HepG2 (cell line): ENCODE measurements at regions not wholly inside any gene's neighbourhood (a gene's known extent, or its start where the extent isn't known, plus 50 kb on each side); places are given as distances from the start of the nearest gene placed in this dataset.

Source experiments
- ATAC-seq: fragments of 200-7000 bp; cut with Tn5 transposase; 3 replicates; pipeline ENCODE4 v1.9.1; 2020; ENCODE audit warnings: mild to moderate bottlenecking, moderate library complexity
- BruUV-seq: library from RNA; stranded (reverse); fragments of 400-500 nt; replicated peaks from 2 replicates; lab custom pipeline; 2021; lab: Mats Ljungman, UMichigan
- CTCF ChIA-PET: fragments of 300-600 bp; formaldehyde crosslinking; extraction: SDS; loops from one replicate; lab custom pipeline; 2021; ENCODE audit warnings: low total read pairs, inconsistent platforms, low intra/inter-chr PET ratio; lab: Yijun Ruan, JAX
- POLR2A ChIA-PET: fragments of 350-600 bp; sonication (Branson Sonifier 250); formaldehyde crosslinking; loops from one replicate; lab custom pipeline; 2020; ENCODE audit warnings: antibody characterized with exemption, inconsistent platforms; lab: Yijun Ruan, JAX
- DNase-seq: peaks from one replicate; pipeline ENCODE4 v3.0.0-alpha.2; 2015; ENCODE audit warnings: low spot score
- FAIRE-seq: peaks from 3 replicates; lab custom pipeline; 2011; peaks lifted over from hg19 to GRCh38; lab: Jason Lieb, UNC
- H2AFZ ChIP-seq: one replicate; pipeline ENCODE4 v1.6.1; 2011; ENCODE audit warnings: low read length, inconsistent platforms
- H3K27ac ChIP-seq: fragments of 300-600 bp; 3 replicates; pipeline ENCODE4 v1.8.0; 2011; ENCODE audit warnings: mixed run types, mild to moderate bottlenecking, mixed read lengths, low read length, inconsistent platforms; ENCODE audit not compliant: insufficient read depth; ENCODE audit errors: extremely low read length
- H3K27me3 ChIP-seq, 2 experiments: fragments of 200-600 bp in 1 of 2; 2 replicates in 1 of 2; 3 replicates in 1 of 2; pipeline versions ENCODE4 v1.6.0 to v1.8.0; 2011; ENCODE audit warnings: low read length in 2 of 2, mild to moderate bottlenecking in 2 of 2, moderate library complexity in 2 of 2, inconsistent platforms in 1 of 2; ENCODE audit not compliant: insufficient read depth in 2 of 2, control insufficient read depth in 1 of 2
- H3K36me3 ChIP-seq, 2 experiments: fragments of 200-600 bp in 1 of 2; replicated peaks in 1 of 2; 2 replicates in 1 of 2; 3 replicates in 1 of 2; pipeline versions ENCODE4 v1.5.1 to v1.8.0; 2011; ENCODE audit warnings: low read length in 2 of 2, inconsistent platforms in 1 of 2; ENCODE audit not compliant: insufficient read depth in 2 of 2, control insufficient read depth in 1 of 2
- H3K4me1 ChIP-seq: 2 replicates; pipeline ENCODE4 v1.5.1; 2012; ENCODE audit warnings: low read length, inconsistent platforms; ENCODE audit not compliant: insufficient read depth
- H3K4me2 ChIP-seq: 2 replicates; pipeline ENCODE4 v1.6.0; 2011; ENCODE audit warnings: low read depth, low read length, inconsistent platforms
- H3K4me3 ChIP-seq, 3 experiments: fragments of 200-600 bp in 1 of 3; sonication (generic), shearing (Covaris generic) in 1 of 3; replicated peaks in 1 of 3; 2 replicates each; pipeline ENCODE4 v1.5.1; 2011 to 2016; ENCODE audit warnings: low read length in 3 of 3, inconsistent platforms in 2 of 3, low read depth in 2 of 3, mild to moderate bottlenecking in 2 of 3, control low read depth in 1 of 3, mixed read lengths in 1 of 3; ENCODE audit not compliant: insufficient read depth in 1 of 3
- H3K79me2 ChIP-seq: one replicate; pipeline ENCODE4 v1.6.1; 2011; ENCODE audit warnings: low read length, inconsistent platforms; ENCODE audit not compliant: insufficient read depth
- H3K9ac ChIP-seq: 2 replicates; pipeline ENCODE4 v1.6.0; 2011; ENCODE audit warnings: mild to moderate bottlenecking, low read depth, low read length, inconsistent platforms; ENCODE audit not compliant: insufficient read depth
- H3K9me3 ChIP-seq: 2 replicates; pipeline ENCODE4 v1.5.1; 2012; ENCODE audit warnings: mild to moderate bottlenecking, low read length
- H4K20me1 ChIP-seq: 2 replicates; pipeline ENCODE4 v1.6.0; 2011; ENCODE audit warnings: inconsistent platforms, mild to moderate bottlenecking, low read length, moderate library complexity; ENCODE audit not compliant: insufficient read depth
- CEBPG ChIP-seq: IDR thresholded peaks from 2 replicates; pipeline ENCODE4 v1.6.1; 2016
- GATAD1 ChIP-seq: IDR thresholded peaks from 2 replicates; pipeline ENCODE4 v1.6.1; 2016; ENCODE audit warnings: missing genetic modification reagents, missing compliant biosample characterization
- HMGA1 ChIP-seq: sonication (generic); formaldehyde crosslinking; conservative IDR thresholded peaks from 2 replicates; pipeline ENCODE4 v1.4.0; 2020; ENCODE audit warnings: missing genetic modification reagents
- MAFF ChIP-seq: IDR thresholded peaks from 2 replicates; pipeline ENCODE4 v1.6.1; 2011; ENCODE audit warnings: low read depth, low read length, improper control_type of control experiment
- MAFK ChIP-seq, 2 experiments: IDR thresholded peaks in 1 of 2; conservative IDR thresholded peaks in 1 of 2; 2 replicates each; pipeline ENCODE4 v1.6.1; 2011; ENCODE audit warnings: improper control_type of control experiment in 2 of 2, low read length in 2 of 2
- MEIS2 ChIP-seq: sonication (generic); formaldehyde crosslinking; IDR thresholded peaks from 2 replicates; pipeline ENCODE4 v1.9.0; 2021; ENCODE audit warnings: mild to moderate bottlenecking, missing genetic modification reagents
- NBN ChIP-seq: fragments of 450-650 bp; conservative IDR thresholded peaks from 2 replicates; pipeline ENCODE4 v1.6.1; 2017
- NR1H2 ChIP-seq: sonication (generic); formaldehyde crosslinking; IDR thresholded peaks from 2 replicates; pipeline ENCODE4 v1.8.1; 2022; ENCODE audit warnings: low read depth, missing genetic modification reagents, borderline replicate concordance
- RERE ChIP-seq: IDR thresholded peaks from 2 replicates; pipeline ENCODE4 v1.6.1; 2016; ENCODE audit warnings: low read depth, missing genetic modification reagents, missing compliant biosample characterization
- SMAD9 ChIP-seq: sonication (generic); formaldehyde crosslinking; IDR thresholded peaks from 2 replicates; pipeline ENCODE4 v1.5.1; 2020; ENCODE audit warnings: mild to moderate bottlenecking, missing genetic modification reagents
- SSRP1 ChIP-seq: IDR thresholded peaks from 2 replicates; pipeline ENCODE4 v1.6.1; 2016; ENCODE audit warnings: control low read depth
- ZBTB21 ChIP-seq: sonication (generic); formaldehyde crosslinking; IDR thresholded peaks from 2 replicates; pipeline ENCODE4 v1.4.0; 2020; ENCODE audit warnings: missing genetic modification reagents
- ZNF317 ChIP-seq: sonication (generic); formaldehyde crosslinking; IDR thresholded peaks from 2 replicates; pipeline ENCODE4 v1.5.0; 2020; ENCODE audit warnings: mild to moderate bottlenecking, missing genetic modification reagents
- in situ Hi-C: cut with HindIII; loops from 2 replicates; pipeline ENCODE4 v1.10.0; 2017; ENCODE audit warnings: low pct_unique_long_range_greater_than_20kb; ENCODE audit not compliant: extremely low pct_ligation_motif_present
- intact Hi-C: fragments of 100-400 bp; cut with micrococcal nuclease; formaldehyde crosslinking; loops from one replicate; pipeline ENCODE4 v1.10.0; 2022; ENCODE audit not compliant: unreplicated experiment
- TF ChIP-seq, protein P1 (sequence below): sonication (generic); formaldehyde crosslinking; IDR thresholded peaks from 2 replicates; pipeline ENCODE4 v1.8.0; 2023; ENCODE audit warnings: mild to moderate bottlenecking, missing genetic modification reagents

GRCh38 chr12:19890024-19890423, 450.7 kb downstream of the AEBP2 start:
- no peak overlapping the region for H3K27ac ChIP-seq
- BruUV-seq, result no TSS peak
- H2AFZ ChIP-seq, result no peak overlapping the region

More at GRCh38 chr12:19890024-19890423, 450.7 kb downstream of the AEBP2 start:
- in situ Hi-C loops (no loop called here), intact Hi-C loops (loop anchor here (10.0 kb wide), 1 partner anchor 135 kb away; no protein-coding TSS in a partner anchor)
- POLR2A ChIA-PET, result no interaction called here
- no peak overlapping the region for H3K4me3 ChIP-seq
- no peaks in the 10 kb centered on the region for H3K79me2 ChIP-seq
- peaks cover 14% of the 10 kb centered on the region for H3K4me1 ChIP-seq
- no peak for TF ChIP-seq GATAD1 (CRISPR knock-in tag)
- TF ChIP-seq SMAD9 (CRISPR knock-in tag), result no peak
- TF ChIP-seq SSRP1 (CRISPR knock-in tag), result no peak
- no peak for TF ChIP-seq RERE (CRISPR knock-in tag)
- TF ChIP-seq, protein P1, sequence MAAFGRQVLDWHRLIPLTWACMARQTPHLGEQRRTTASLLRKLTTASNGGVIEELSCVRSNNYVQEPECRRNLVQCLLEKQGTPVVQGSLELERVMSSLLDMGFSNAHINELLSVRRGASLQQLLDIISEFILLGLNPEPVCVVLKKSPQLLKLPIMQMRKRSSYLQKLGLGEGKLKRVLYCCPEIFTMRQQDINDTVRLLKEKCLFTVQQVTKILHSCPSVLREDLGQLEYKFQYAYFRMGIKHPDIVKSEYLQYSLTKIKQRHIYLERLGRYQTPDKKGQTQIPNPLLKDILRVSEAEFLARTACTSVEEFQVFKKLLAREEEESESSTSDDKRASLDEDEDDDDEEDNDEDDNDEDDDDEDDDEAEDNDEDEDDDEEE (CRISPR knock-in tag), result no peak
- TF ChIP-seq MEIS2 (CRISPR knock-in tag), result no peak
- TF ChIP-seq ZNF317 (CRISPR knock-in tag), result no peak
- TF ChIP-seq ZBTB21, result no peak
- no peak for TF ChIP-seq NR1H2 (CRISPR knock-in tag)
- TF ChIP-seq HMGA1 (CRISPR knock-in tag), result no peak
- 0 out of 2 replicates have a peak, but pooled peaks have one; percentile 2 for TF ChIP-seq MAFF
- no peak for TF ChIP-seq CEBPG (CRISPR knock-in tag)
- no peak for TF ChIP-seq NBN
- peak in 1 of 2 experiments; percentile 60; a peak in 2 of 4 replicates for TF ChIP-seq MAFK (conservative IDR thresholded peaks at IDR 0.05 in 1 of 2, IDR thresholded peaks at IDR 0.05 in 1 of 2; ENCODE audit: low read length in 2 of 2)
- CTCF ChIA-PET, result no interaction called here
- H3K9ac ChIP-seq, result no peak overlapping the region
- no peak for ATAC-seq
- H3K4me2 ChIP-seq, result no peak overlapping the region
- H3K27me3 ChIP-seq, result no peaks in the 10 kb centered on the region
- no peaks in the 10 kb centered on the region for H4K20me1 ChIP-seq
- DNase-seq, result no peak
- no peaks in the 10 kb centered on the region for H3K36me3 ChIP-seq
- FAIRE-seq, result no peak
- H3K9me3 ChIP-seq, result no peaks in the 10 kb centered on the region
